SK-N-SH (cell line): ENCODE measurements at regions not wholly inside any gene's neighbourhood (a gene's known extent, or its start where the extent isn't known, plus 50 kb on each side); places are given as distances from the start of the nearest gene placed in this dataset.

ENCODE experiments used
- CTCF ChIA-PET: fragments of 300-600, 350-600 bp; formaldehyde crosslinking; extraction: SDS; loops from one replicate; lab custom pipeline; 2021; lab: Yijun Ruan, JAX
- POLR2A ChIA-PET: fragments of 350-600 bp; sonication (Branson Sonifier 250); formaldehyde crosslinking; extraction: SDS; loops from one replicate; lab custom pipeline; 2020; ENCODE audit warnings: antibody characterized with exemption, inconsistent platforms; lab: Yijun Ruan, JAX
- DNase-seq: peaks from one replicate; pipeline ENCODE4 v3.0.0; 2012
- H2AFZ ChIP-seq: fragments of 200-600 bp; sonication (generic); 2 replicates; pipeline ENCODE4 v1.8.1; 2016; ENCODE audit warnings: antibody characterized with exemption, mild to moderate bottlenecking, low read depth
- H3F3A ChIP-seq: fragments of 200-600 bp; sonication (generic); replicated peaks from 2 replicates; pipeline ENCODE3; 2016; ENCODE audit warnings: antibody characterized with exemption, mild to moderate bottlenecking; ENCODE audit not compliant: insufficient read depth
- H3K27ac ChIP-seq, 2 experiments: fragments of 200-500 bp in 1 of 2; fragments of 200-600 bp in 1 of 2; sonication (Bioruptor generic) in 1 of 2; sonication (generic), shearing (Covaris generic) in 1 of 2; 2 replicates each; pipeline versions ENCODE4 v1.5.1 to v1.6.1; 2014 to 2016; ENCODE audit warnings: low read depth in 2 of 2, inconsistent platforms in 1 of 2, low read length in 1 of 2, mild to moderate bottlenecking in 1 of 2, mixed read lengths in 1 of 2
- H3K27me3 ChIP-seq: fragments of 200-600 bp; sonication (generic), shearing (Covaris generic); 2 replicates; pipeline ENCODE4 v1.6.1; 2016; ENCODE audit warnings: mixed run types; ENCODE audit not compliant: insufficient read depth
- H3K36me3 ChIP-seq, 2 experiments: fragments of 200-500 bp in 1 of 2; fragments of 200-600 bp in 1 of 2; sonication (Bioruptor generic) in 1 of 2; sonication (generic) in 1 of 2; replicated peaks in 1 of 2; 2 replicates each; pipeline versions ENCODE3 to v1.5.1; 2014 to 2016; ENCODE audit warnings: low read length in 1 of 2, mild to moderate bottlenecking in 1 of 2; ENCODE audit not compliant: insufficient read depth in 2 of 2, control insufficient read depth in 1 of 2
- H3K4me1 ChIP-seq, 2 experiments: fragments of 200-500 bp in 1 of 2; fragments of 200-600 bp in 1 of 2; sonication (Bioruptor generic) in 1 of 2; sonication (generic), shearing (Covaris generic) in 1 of 2; 2 replicates each; pipeline versions ENCODE4 v1.5.1 to v1.6.1; 2014 to 2016; ENCODE audit warnings: low read depth in 1 of 2, low read length in 1 of 2, mixed run types in 1 of 2; ENCODE audit not compliant: insufficient read depth in 2 of 2, control insufficient read depth in 1 of 2
- H3K4me2 ChIP-seq: fragments of 200-600 bp; sonication (generic), shearing (Covaris generic); 2 replicates; pipeline ENCODE4 v1.6.1; 2017; ENCODE audit warnings: mixed run types
- H3K4me3 ChIP-seq, 2 experiments: fragments of 200-500 bp in 1 of 2; fragments of 200-600 bp in 1 of 2; sonication (Bioruptor generic) in 1 of 2; sonication (generic), shearing (Covaris generic) in 1 of 2; 2 replicates each; pipeline versions ENCODE4 v1.5.1 to v1.8.1; 2014 to 2016; ENCODE audit warnings: low read depth in 2 of 2, inconsistent platforms in 1 of 2, low read length in 1 of 2, mild to moderate bottlenecking in 1 of 2, mixed read lengths in 1 of 2, moderate library complexity in 1 of 2
- H3K79me2 ChIP-seq: fragments of 200-600 bp; sonication (generic); 2 replicates; pipeline ENCODE4 v1.8.1; 2017; ENCODE audit warnings: mild to moderate bottlenecking; ENCODE audit not compliant: insufficient read depth
- H3K9ac ChIP-seq: fragments of 200-600 bp; sonication (generic); 2 replicates; pipeline ENCODE4 v1.6.1; 2017; ENCODE audit warnings: mixed run types
- H3K9me2 ChIP-seq: fragments of 200-600 bp; sonication (generic); 2 replicates; pipeline ENCODE4 v1.6.1; 2017; ENCODE audit warnings: mixed run types
- H3K9me3 ChIP-seq: fragments of 200-600 bp; sonication (generic); 2 replicates; pipeline ENCODE4 v1.6.1; 2017; ENCODE audit warnings: mixed run types, mild to moderate bottlenecking, moderate library complexity
- H4K20me1 ChIP-seq: fragments of 200-600 bp; sonication (generic); 2 replicates; pipeline ENCODE4 v1.6.1; 2017; ENCODE audit warnings: mild to moderate bottlenecking, mixed run types; ENCODE audit not compliant: insufficient read depth
- CHD2 ChIP-seq: fragments of 150-350 bp; IDR thresholded peaks from 2 replicates; pipeline ENCODE4 v1.6.1; 2018; ENCODE audit warnings: low read length; ENCODE audit not compliant: partially characterized antibody
- EP300 ChIP-seq, 2 experiments: IDR thresholded peaks; 2 replicates each; pipeline versions ENCODE4 v1.4.0 to v1.6.1; 2012; ENCODE audit warnings: borderline replicate concordance in 1 of 2, low read depth in 1 of 2, low read length in 1 of 2
- EZH2phosphoT487 ChIP-seq: fragments of 200-600 bp; sonication (generic); IDR thresholded peaks from 2 replicates; pipeline ENCODE4 v1.6.1; 2017; ENCODE audit warnings: low read depth, mixed run types, mild to moderate bottlenecking, antibody characterized with exemption, moderate library complexity, borderline replicate concordance
- FOXM1 ChIP-seq: IDR thresholded peaks from 2 replicates; pipeline ENCODE4 v1.4.0; 2012; ENCODE audit warnings: low read depth, mild to moderate bottlenecking
- IRF3 ChIP-seq: fragments of 150-350 bp; IDR thresholded peaks from 2 replicates; pipeline ENCODE4 v1.6.1; 2016; ENCODE audit warnings: mild to moderate bottlenecking, low read depth, low read length
- MEF2A ChIP-seq: IDR thresholded peaks from 2 replicates; pipeline ENCODE4 v1.4.0; 2012; ENCODE audit warnings: low read depth, borderline replicate concordance
- PBX3 ChIP-seq: IDR thresholded peaks from 2 replicates; pipeline ENCODE4; 2012
- POLR2AphosphoS5 ChIP-seq: IDR thresholded peaks from 2 replicates; pipeline ENCODE4 v1.6.1; 2012; ENCODE audit warnings: low read depth, low read length
- REST ChIP-seq: IDR thresholded peaks from 2 replicates; pipeline ENCODE4 v1.6.1; 2012; ENCODE audit warnings: mild to moderate bottlenecking, low read depth, low read length, moderate library complexity
- SMC3 ChIP-seq: IDR thresholded peaks from 2 replicates; pipeline ENCODE4 v1.6.1; 2012; ENCODE audit warnings: low read depth, low read length, improper control_type of control experiment
- TAF1 ChIP-seq: IDR thresholded peaks from 2 replicates; pipeline ENCODE4 v1.6.1; 2012; ENCODE audit warnings: low read depth, mild to moderate bottlenecking, low read length, moderate library complexity, borderline replicate concordance
- TCF12 ChIP-seq: IDR thresholded peaks from 2 replicates; pipeline ENCODE4 v1.4.0; 2012
- TEAD4 ChIP-seq: IDR thresholded peaks from 2 replicates; pipeline ENCODE4 v1.4.0; 2012; ENCODE audit warnings: mild to moderate bottlenecking, borderline replicate concordance; ENCODE audit not compliant: insufficient read depth
- USF1 ChIP-seq: IDR thresholded peaks from 2 replicates; pipeline ENCODE4 v1.4.0; 2012; ENCODE audit warnings: low read depth, borderline replicate concordance
- WGBS: methylation state at CpG from one replicate; pipeline ENCODE4 v1.1.6; 2017; ENCODE audit warnings: low lambda C conversion rate; 5-methylcytosine and 5-hydroxymethylcytosine counted together

GRCh38 chr9:19936598-19936997 is 147.8 kb upstream of the SLC24A2 start:
- no peaks in the 10 kb centered on the region for H4K20me1 ChIP-seq
- H3K4me2 ChIP-seq, result no peak overlapping the region
- no peak for TF ChIP-seq CHD2
- no peaks in the 10 kb centered on the region for H3F3A ChIP-seq
- H3K79me2 ChIP-seq, result no peaks in the 10 kb centered on the region
- H3K4me1 ChIP-seq, result peaks cover 0 to 4% of the 10 kb centered on the region in 2 experiments; a peak in 1 of 4 replicates
- no peak overlapping the region for H3K9ac ChIP-seq
- ChIA-PET POLR2A (no interaction called here), CTCF (interaction anchor here (0.8 to 3.0 kb wide), 6 partner anchors 10 to 1175 kb away, joined by 3 to 17 read pairs (median 6); no protein-coding TSS in a partner anchor)
- no peak overlapping the region for H2AFZ ChIP-seq
- no peaks in the 10 kb centered on the region for H3K9me3 ChIP-seq
- H3K36me3 ChIP-seq, result no peaks in the 10 kb centered on the region
- DNase-seq, result no peak
- H3K4me3 ChIP-seq, result no peak overlapping the region
- no peaks in the 10 kb centered on the region for H3K27me3 ChIP-seq
- H3K27ac ChIP-seq, result no peak overlapping the region
- H3K9me2 ChIP-seq, result no peaks in the 10 kb centered on the region
- WGBS, result 0% methylated on average over 1 of the region's 1 CpG

- POLR2A ChIA-PET, result no interaction called here
- Histone ChIP-seq H3F3A (no peaks in the 10 kb centered on the region), H3K36me3 (no peaks in the 10 kb centered on the region), H3K27me3 (no peaks in the 10 kb centered on the region), H3K9me2 (no peaks in the 10 kb centered on the region), H3K9ac (no peak overlapping the region), H3K9me3 (no peaks in the 10 kb centered on the region), H2AFZ (no peak overlapping the region), H4K20me1 (no peaks in the 10 kb centered on the region), H3K4me3 (no peak overlapping the region), H3K4me1 (no peaks in the 10 kb centered on the region), H3K4me2 (no peak overlapping the region), H3K27ac (no peak overlapping the region), H3K79me2 (no peaks in the 10 kb centered on the region)
- no peak for DNase-seq
- CTCF ChIA-PET, result interaction anchor here (0.6 to 3.0 kb wide), 6 partner anchors 8 to 471 kb away, joined by 3 to 17 read pairs (median 4); no protein-coding TSS in a partner anchor
- TF ChIP-seq CHD2 (no peak), PBX3 (no peak)
- 10% methylated on average over 2 of the region's 4 CpGs for WGBS
Observed at GRCh38 chr9:19935422-19935821, 146.6 kb upstream of the SLC24A2 start.

GRCh38 chr9:19934301-19934871 is 145.5 kb upstream of the SLC24A2 start:
- Histone ChIP-seq H3K9ac (no peak overlapping the region), H3F3A (no peaks in the 10 kb centered on the region), H3K9me2 (no peaks in the 10 kb centered on the region), H3K27ac (no peak overlapping the region), H3K27me3 (no peaks in the 10 kb centered on the region), H3K9me3 (no peaks in the 10 kb centered on the region), H3K4me1 (no peaks in the 10 kb centered on the region), H4K20me1 (no peaks in the 10 kb centered on the region), H3K4me2 (no peak overlapping the region), H3K36me3 (no peaks in the 10 kb centered on the region), H2AFZ (no peak overlapping the region), H3K79me2 (no peaks in the 10 kb centered on the region), H3K4me3 (no peak overlapping the region)
- WGBS, result 76% methylated on average over 25 of the region's 41 CpGs
- ChIA-PET POLR2A (no interaction called here), CTCF (interaction anchor here (0.6 to 3.0 kb wide), 4 partner anchors 7 to 470 kb away, joined by 3 to 17 read pairs (median 6); no protein-coding TSS in a partner anchor)
- DNase-seq, result no peak
- no peak for TF ChIP-seq IRF3
- no peak for TF ChIP-seq MEF2A
- TF ChIP-seq FOXM1, result no peak
- no peak for TF ChIP-seq POLR2AphosphoS5
- TF ChIP-seq REST, result no peak
- no peak for TF ChIP-seq TCF12
- TF ChIP-seq TAF1, result no peak
- no peak for TF ChIP-seq SMC3
- TF ChIP-seq EP300 (IDR thresholded peaks at IDR 0.05; ENCODE audit: borderline replicate concordance in 1 of 2, low read depth in 1 of 2, low read length in 1 of 2), result no peak
- TF ChIP-seq TEAD4, result no peak
- no peak for TF ChIP-seq USF1
- no peak for TF ChIP-seq EZH2phosphoT487
